ENCODE measurements at regions not wholly inside any gene's neighbourhood (a gene's known extent, or its start where the extent isn't known, plus 50 kb on each side); places are given as distances from the start of the nearest gene placed in this dataset.

GRCh38 chr13:86725105-86725504 lies 925.9 kb upstream of the SLITRK6 start:
- in situ Hi-C loops (cut with HindIII; ENCODE audit: low pct_unique_long_range_greater_than_20kb, low sequenced_read_pairs), result no loop called here
- ChIA-PET POLR2A (no interaction called here), CTCF (no interaction called here)
- H3K27ac ChIP-seq (ENCODE audit: low read length), result no peak overlapping the region
- H3K4me1 ChIP-seq (ENCODE audit: control insufficient read depth, insufficient read depth, low read length), result no peaks in the 10 kb centered on the region
- no peaks in the 10 kb centered on the region for H3K36me3 ChIP-seq (ENCODE audit: control insufficient read depth, insufficient read depth, low read length)
- intact Hi-C loops (cut with micrococcal nuclease; ENCODE audit: unreplicated experiment), result no loop called here
- H3K27me3 ChIP-seq (ENCODE audit: control insufficient read depth, insufficient read depth, low read length), result no peaks in the 10 kb centered on the region
- no peaks in the 10 kb centered on the region for H3K9me3 ChIP-seq (ENCODE audit: control insufficient read depth, insufficient read depth, low read depth, low read length)
- DNase-seq (ENCODE audit: low read depth, low spot score) (no peak), ATAC-seq (no peak)
- no peak for TF ChIP-seq CTCF (IDR thresholded peaks at IDR 0.05)
- TF ChIP-seq POLR2AphosphoS5 (IDR thresholded peaks at IDR 0.05; ENCODE audit: low read depth, low read length), result no peak
- TF ChIP-seq SIN3A (IDR thresholded peaks at IDR 0.05; ENCODE audit: borderline replicate concordance, insufficient read depth, low read depth, low read length), result no peak
- TF ChIP-seq TCF7L2 (IDR thresholded peaks at IDR 0.05; ENCODE audit: low read depth, low read length), result no peak
- no peak for TF ChIP-seq REST (IDR thresholded peaks at IDR 0.05; ENCODE audit: insufficient read depth in 1 of 2, low read depth in 2 of 2, low read length in 1 of 2)
- no peak overlapping the region for H3K4me3 ChIP-seq (ENCODE audit: low read depth in 2 of 2, low read length in 2 of 2)
- no TSS peak for BruUV-seq (replicated peaks)

- Histone ChIP-seq H3K36me3 (ENCODE audit: control insufficient read depth, insufficient read depth, low read length) (no peaks in the 10 kb centered on the region), H3K27ac (ENCODE audit: low read length) (no peak overlapping the region), H3K4me1 (ENCODE audit: control insufficient read depth, insufficient read depth, low read length) (no peaks in the 10 kb centered on the region), H3K9me3 (ENCODE audit: control insufficient read depth, insufficient read depth, low read depth, low read length) (no peaks in the 10 kb centered on the region), H3K4me3 (ENCODE audit: low read depth in 2 of 2, low read length in 2 of 2) (no peak overlapping the region), H3K27me3 (ENCODE audit: control insufficient read depth, insufficient read depth, low read length) (no peaks in the 10 kb centered on the region)
- in situ Hi-C loops (cut with HindIII; ENCODE audit: low pct_unique_long_range_greater_than_20kb, low sequenced_read_pairs) (no loop called here), intact Hi-C loops (cut with micrococcal nuclease; ENCODE audit: unreplicated experiment) (no loop called here)
- ChIA-PET CTCF (no interaction called here), POLR2A (no interaction called here)
- ATAC-seq (no peak), DNase-seq (ENCODE audit: low read depth, low spot score) (no peak)
- TF ChIP-seq POLR2AphosphoS5 (IDR thresholded peaks at IDR 0.05; ENCODE audit: low read depth, low read length) (no peak), REST (IDR thresholded peaks at IDR 0.05; ENCODE audit: insufficient read depth in 1 of 2, low read depth in 2 of 2, low read length in 1 of 2) (no peak), SIN3A (IDR thresholded peaks at IDR 0.05; ENCODE audit: borderline replicate concordance, insufficient read depth, low read depth, low read length) (no peak), CTCF (IDR thresholded peaks at IDR 0.05) (no peak), TCF7L2 (IDR thresholded peaks at IDR 0.05; ENCODE audit: low read depth, low read length) (no peak)
- no TSS peak for BruUV-seq (replicated peaks)
These were observed 930.0 kb upstream of the SLITRK6 start for GRCh38 chr13:86729206-86729605.
